COLO668 (cell line): ENCODE measurements at regions not wholly inside any gene's neighbourhood (a gene's known extent, or its start where the extent isn't known, plus 50 kb on each side); places are given as distances from the start of the nearest gene placed in this dataset.
A peak's percentile ranks its signal among the peaks of the same experiment; 100 is the strongest.
"Not testable (repeated sequence)": the region's sequence is repeated elsewhere in the genome, so short reads cannot be mapped to it uniquely, and the experiment has no call there.

Experiments
- DNase-seq: peaks from one replicate; lab custom pipeline; 2025; ENCODE audit not compliant: unreplicated experiment; lab: John Stamatoyannopoulos, UW

- no peak for DNase-seq
These were observed 215.6 kb downstream of the RPLP1 start for GRCh38 chr15:69668039-69668705.

GRCh38 chr15:69668963-69669362 is 216.3 kb downstream of the RPLP1 start:
- DNase-seq, result no peak

- no peak for DNase-seq
These were observed 216.8 kb downstream of the RPLP1 start for GRCh38 chr15:69669446-69669845.

GRCh38 chr15:69673291-69673881 is 220.8 kb downstream of the RPLP1 start:
- no peak for DNase-seq

GRCh38 chr15:69675731-69676130 is 223.1 kb downstream of the RPLP1 start:
- DNase-seq, result no peak

- DNase-seq, result no peak
These were observed 224.8 kb downstream of the RPLP1 start for GRCh38 chr15:69677403-69677802.

GRCh38 chr15:69679623-69680228 is 227.1 kb downstream of the RPLP1 start:
- no peak for DNase-seq

- not testable (repeated sequence) for DNase-seq
These were observed 232.2 kb downstream of the RPLP1 start for GRCh38 chr15:69684823-69685222.

GRCh38 chr15:69685512-69686452 is 233.2 kb downstream of the RPLP1 start:
- DNase-seq, result peak; percentile 89

- DNase-seq, result peak; percentile 31
These were observed 234.0 kb downstream of the RPLP1 start for GRCh38 chr15:69686626-69687025.

GRCh38 chr15:69689133-69689532 is 236.5 kb downstream of the RPLP1 start:
- no peak for DNase-seq

- DNase-seq, result no peak
These were observed 238.8 kb downstream of the RPLP1 start for GRCh38 chr15:69691307-69692015.

GRCh38 chr15:69692342-69692741 is 239.7 kb downstream of the RPLP1 start:
- DNase-seq, result no peak

- DNase-seq, result no peak
These were observed 240.4 kb downstream of the RPLP1 start for GRCh38 chr15:69693059-69693458.

GRCh38 chr15:69696946-69697345 is 244.3 kb downstream of the RPLP1 start:
- DNase-seq, result no peak

- DNase-seq, result peak; percentile 73
These were observed 245.3 kb downstream of the RPLP1 start for GRCh38 chr15:69697916-69698315.

- no peak for DNase-seq
These were observed 246.5 kb downstream of the RPLP1 start for GRCh38 chr15:69699096-69699495.

- DNase-seq, result no peak
These were observed 247.8 kb downstream of the RPLP1 start for GRCh38 chr15:69700380-69700779.

GRCh38 chr15:69701198-69701597 is 248.6 kb downstream of the RPLP1 start:
- DNase-seq, result peak; percentile 58

- no peak for DNase-seq
These were observed 251.0 kb downstream of the RPLP1 start for GRCh38 chr15:69703532-69704187.
